Hepatic stellate cell (primary cell): ENCODE measurements at regions not wholly inside any gene's neighbourhood (a gene's known extent, or its start where the extent isn't known, plus 50 kb on each side); places are given as distances from the start of the nearest gene placed in this dataset.

Experiments used
- DNase-seq: peaks from one replicate; pipeline ENCODE4 v3.0.0; 2011; ENCODE audit warnings: low spot score

- no peak for DNase-seq
Measured at GRCh38 chr16:6200861-6201260, 1103.3 kb upstream of the EEF2KMT start.

GRCh38 chr16:6200271-6200670 is 1102.7 kb upstream of the EEF2KMT start:
- DNase-seq, result no peak

GRCh38 chr16:6195966-6196365 is 1098.4 kb upstream of the EEF2KMT start:
- DNase-seq, result no peak

- no peak for DNase-seq
Measured at GRCh38 chr16:6193718-6194117, 1096.1 kb upstream of the EEF2KMT start.

GRCh38 chr16:6192984-6193383 is 1095.4 kb upstream of the EEF2KMT start:
- DNase-seq, result no peak

GRCh38 chr16:6192532-6192931 is 1094.9 kb upstream of the EEF2KMT start:
- DNase-seq, result no peak

- DNase-seq, result no peak
Measured at GRCh38 chr16:6190776-6191175, 1093.2 kb upstream of the EEF2KMT start.

- DNase-seq, result no peak
Measured at GRCh38 chr16:6189216-6189615, 1091.6 kb upstream of the EEF2KMT start.

GRCh38 chr16:6177616-6178180 is 1080.1 kb upstream of the EEF2KMT start:
- DNase-seq, result no peak

GRCh38 chr16:6170022-6170421 is 1072.4 kb upstream of the EEF2KMT start:
- no peak for DNase-seq

GRCh38 chr16:6165330-6165979 is 1067.9 kb upstream of the EEF2KMT start:
- DNase-seq, result no peak

GRCh38 chr16:6160871-6161270 is 1063.3 kb upstream of the EEF2KMT start:
- no peak for DNase-seq

GRCh38 chr16:6160303-6160702 is 1062.7 kb upstream of the EEF2KMT start:
- no peak for DNase-seq

- no peak for DNase-seq
Measured at GRCh38 chr16:6157806-6158205, 1060.2 kb upstream of the EEF2KMT start.

GRCh38 chr16:6155271-6155670 is 1057.7 kb upstream of the EEF2KMT start:
- DNase-seq, result no peak

- no peak for DNase-seq
Measured at GRCh38 chr16:6153901-6154300, 1056.3 kb upstream of the EEF2KMT start.

- no peak for DNase-seq
Measured at GRCh38 chr16:6149031-6149430, 1051.4 kb upstream of the EEF2KMT start.

- no peak for DNase-seq
Measured at GRCh38 chr16:6148361-6148760, 1050.8 kb upstream of the EEF2KMT start.

GRCh38 chr16:6146874-6147425 is 1049.4 kb upstream of the EEF2KMT start:
- DNase-seq, result no peak

- no peak for DNase-seq
Measured at GRCh38 chr16:6146356-6146755, 1048.8 kb upstream of the EEF2KMT start.

- DNase-seq, result no peak
Measured at GRCh38 chr16:6144463-6144862, 1046.9 kb upstream of the EEF2KMT start.

- DNase-seq, result no peak
Measured at GRCh38 chr16:6143020-6143419, 1045.4 kb upstream of the EEF2KMT start.

GRCh38 chr16:6133009-6133557 is 1035.5 kb upstream of the EEF2KMT start:
- no peak for DNase-seq

GRCh38 chr16:6132121-6132520 is 1034.5 kb upstream of the EEF2KMT start:
- no peak for DNase-seq
